ENCODE measurements at regions not wholly inside any gene's neighbourhood (a gene's known extent, or its start where the extent isn't known, plus 50 kb on each side); places are given as distances from the start of the nearest gene placed in this dataset.

GRCh38 chr9:12631866-12632265 lies 61.3 kb upstream of the TYRP1 start:
- TF ChIP-seq CTCF (IDR thresholded peaks at IDR 0.05 in 4 of 5, conservative IDR thresholded peaks at IDR 0.05 in 1 of 5) (no peak), POLR2A (IDR thresholded peaks at IDR 0.05) (no peak)
